SK-N-SH treated with all-trans-retinoic acid at 6 μM for 48 hours (cell line): ENCODE measurements at regions not wholly inside any gene's neighbourhood (a gene's known extent, or its start where the extent isn't known, plus 50 kb on each side); places are given as distances from the start of the nearest gene placed in this dataset.

Experiments used
- ATAC-seq: fragments of 200-7000 bp; cut with Tn5 transposase; 3 replicates; pipeline ENCODE4 v1.9.1; 2020; ENCODE audit warnings: mild to moderate bottlenecking, moderate library complexity
- ARNTL ChIP-seq: fragments of 450-650 bp; formaldehyde crosslinking; IDR thresholded peaks from 2 replicates; pipeline ENCODE4 v1.5.0; 2020; ENCODE audit warnings: low read depth, mild to moderate bottlenecking, moderate library complexity, borderline replicate concordance
- BACH2 ChIP-seq: fragments of 250-450 bp; sonication (Bioruptor Pico); IDR thresholded peaks from 2 replicates; pipeline ENCODE4 v1.9.0; 2021; ENCODE audit warnings: mild to moderate bottlenecking, borderline replicate concordance
- CSDC2 ChIP-seq: fragments of 250-450 bp; sonication (Bioruptor Pico); IDR thresholded peaks from 2 replicates; pipeline ENCODE4 v1.5.0; 2020; ENCODE audit warnings: mild to moderate bottlenecking, moderate library complexity
- ESRRG ChIP-seq: fragments of 250-450 bp; sonication (Bioruptor Pico); IDR thresholded peaks from 2 replicates; pipeline ENCODE4 v1.6.1; 2021; ENCODE audit warnings: mild to moderate bottlenecking
- GLIS3 ChIP-seq: fragments of 250-450 bp; sonication (Bioruptor Pico); IDR thresholded peaks from 2 replicates; pipeline ENCODE4 v1.5.0; 2020; ENCODE audit warnings: mild to moderate bottlenecking, moderate library complexity
- ISL1 ChIP-seq: fragments of 250-450 bp; sonication (Bioruptor Pico); IDR thresholded peaks from 2 replicates; pipeline ENCODE4 v2.1.2; 2022; ENCODE audit warnings: mild to moderate bottlenecking, moderate library complexity
- OSR1 ChIP-seq: fragments of 250-450 bp; sonication (Bioruptor Pico); IDR thresholded peaks from 2 replicates; pipeline ENCODE4 v1.8.0; 2022; ENCODE audit warnings: moderate library complexity, mild to moderate bottlenecking, inconsistent platforms
- PATZ1 ChIP-seq: fragments of 250-450 bp; sonication (Bioruptor Pico); IDR thresholded peaks from 2 replicates; pipeline ENCODE4 v1.8.0; 2020; ENCODE audit warnings: mild to moderate bottlenecking, moderate library complexity, borderline replicate concordance
- POU6F1 ChIP-seq: fragments of 250-450 bp; sonication (Bioruptor Pico); IDR thresholded peaks from 2 replicates; pipeline ENCODE4 v1.8.0; 2021; ENCODE audit warnings: low read depth, mild to moderate bottlenecking, moderate library complexity, borderline replicate concordance
- PPARA ChIP-seq: fragments of 250-450 bp; sonication (Bioruptor Pico); IDR thresholded peaks from 2 replicates; pipeline ENCODE4 v1.5.0; 2020; ENCODE audit warnings: mild to moderate bottlenecking, borderline replicate concordance
- RARB ChIP-seq: fragments of 250-450 bp; sonication (Bioruptor Pico); IDR thresholded peaks from 2 replicates; pipeline ENCODE4 v1.8.0; 2021; ENCODE audit warnings: mild to moderate bottlenecking, moderate library complexity
- SNAI2 ChIP-seq: fragments of 250-450 bp; sonication (Bioruptor Pico); IDR thresholded peaks from 2 replicates; pipeline ENCODE4 v1.5.0; 2020; ENCODE audit warnings: mild to moderate bottlenecking, moderate library complexity
- TCF4 ChIP-seq: fragments of 250-450 bp; sonication (Bioruptor Pico); IDR thresholded peaks from 2 replicates; pipeline ENCODE4 v1.8.0; 2021; ENCODE audit warnings: mild to moderate bottlenecking, moderate library complexity, borderline replicate concordance
- TOX ChIP-seq: fragments of 250-450 bp; sonication (Bioruptor Pico); IDR thresholded peaks from 2 replicates; pipeline ENCODE4 v1.8.0; 2021; ENCODE audit warnings: mild to moderate bottlenecking, moderate library complexity, borderline replicate concordance
- ZC3H10 ChIP-seq: fragments of 250-450 bp; sonication (Bioruptor Pico); IDR thresholded peaks from 2 replicates; pipeline ENCODE4 v1.5.1; 2021; ENCODE audit warnings: mild to moderate bottlenecking, moderate library complexity
- ZFP3 ChIP-seq: fragments of 250-450 bp; sonication (Bioruptor Pico); IDR thresholded peaks from 2 replicates; pipeline ENCODE4 v1.5.0; 2020; ENCODE audit warnings: mild to moderate bottlenecking, moderate library complexity
- ZFP30 ChIP-seq: fragments of 450-650 bp; formaldehyde crosslinking; IDR thresholded peaks from 2 replicates; pipeline ENCODE4 v1.5.0; 2022; ENCODE audit warnings: mild to moderate bottlenecking, moderate library complexity
- ZNF565 ChIP-seq: fragments of 450-650 bp; formaldehyde crosslinking; conservative IDR thresholded peaks from 2 replicates; pipeline ENCODE4 v1.5.0; 2020; ENCODE audit warnings: low read depth, mild to moderate bottlenecking, moderate library complexity
- ZNF70 ChIP-seq: fragments of 450-650 bp; formaldehyde crosslinking; IDR thresholded peaks from 2 replicates; pipeline ENCODE4 v1.5.0; 2020; ENCODE audit warnings: mild to moderate bottlenecking, moderate library complexity
- TF ChIP-seq, protein P1 (sequence below): fragments of 250-450 bp; sonication (Bioruptor Pico); IDR thresholded peaks from 2 replicates; pipeline ENCODE4 v1.5.1; 2021; ENCODE audit warnings: mild to moderate bottlenecking, moderate library complexity
- TF ChIP-seq, protein P2 (sequence below): fragments of 250-450 bp; sonication (Bioruptor Pico); IDR thresholded peaks from 2 replicates; pipeline ENCODE4 v1.5.0; 2020; ENCODE audit warnings: mild to moderate bottlenecking, moderate library complexity
- TF ChIP-seq, protein P3 (sequence below): fragments of 250-450 bp; sonication (Bioruptor Pico); IDR thresholded peaks from 2 replicates; pipeline ENCODE4 v1.5.1; 2020; ENCODE audit warnings: low read depth, mild to moderate bottlenecking, moderate library complexity

GRCh38 chr12:86526060-86526595 lies 269.9 kb upstream of the MGAT4C start (continued):
- no peak for TF ChIP-seq SNAI2 (CRISPR knock-in tag)

- no peak for ATAC-seq
- no peak for TF ChIP-seq OSR1 (CRISPR knock-in tag)
- TF ChIP-seq, protein P1, sequence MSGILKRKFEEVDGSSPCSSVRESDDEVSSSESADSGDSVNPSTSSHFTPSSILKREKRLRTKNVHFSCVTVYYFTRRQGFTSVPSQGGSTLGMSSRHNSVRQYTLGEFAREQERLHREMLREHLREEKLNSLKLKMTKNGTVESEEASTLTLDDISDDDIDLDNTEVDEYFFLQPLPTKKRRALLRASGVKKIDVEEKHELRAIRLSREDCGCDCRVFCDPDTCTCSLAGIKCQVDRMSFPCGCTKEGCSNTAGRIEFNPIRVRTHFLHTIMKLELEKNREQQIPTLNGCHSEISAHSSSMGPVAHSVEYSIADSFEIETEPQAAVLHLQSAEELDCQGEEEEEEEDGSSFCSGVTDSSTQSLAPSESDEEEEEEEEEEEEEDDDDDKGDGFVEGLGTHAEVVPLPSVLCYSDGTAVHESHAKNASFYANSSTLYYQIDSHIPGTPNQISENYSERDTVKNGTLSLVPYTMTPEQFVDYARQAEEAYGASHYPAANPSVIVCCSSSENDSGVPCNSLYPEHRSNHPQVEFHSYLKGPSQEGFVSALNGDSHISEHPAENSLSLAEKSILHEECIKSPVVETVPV (CRISPR knock-in tag): no peak
- no peak for TF ChIP-seq ZNF565 (CRISPR knock-in tag)
- TF ChIP-seq PPARA (CRISPR knock-in tag): no peak
- TF ChIP-seq TCF4 (CRISPR knock-in tag): no peak
- no peak for TF ChIP-seq ARNTL (CRISPR knock-in tag)
- no peak for TF ChIP-seq CSDC2 (CRISPR knock-in tag)
- no peak for TF ChIP-seq POU6F1 (CRISPR knock-in tag)
Measured at GRCh38 chr12:86523844-86524243, 267.7 kb upstream of the MGAT4C start.

DNA sequence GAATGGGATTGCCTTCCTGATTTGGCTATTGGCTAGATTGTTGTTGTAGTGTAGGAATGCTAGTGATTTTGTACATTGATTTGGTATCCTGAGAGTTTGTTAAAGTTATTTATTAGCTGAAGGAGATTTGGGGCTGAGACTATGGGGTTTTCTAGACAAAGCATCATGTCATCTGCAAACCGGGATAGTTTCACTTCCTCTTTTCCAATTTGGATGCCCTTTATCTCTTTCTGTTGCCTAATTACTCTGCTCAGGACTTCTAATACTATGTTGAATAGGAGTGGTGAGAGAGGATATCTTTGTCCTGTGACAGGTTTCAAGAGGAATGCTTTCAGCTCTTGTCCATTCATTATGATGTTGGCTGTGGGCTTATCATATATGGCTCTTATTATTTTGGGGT lies 265.7 kb upstream of the MGAT4C start:
- ATAC-seq: no peak
- TF ChIP-seq RARB (CRISPR knock-in tag) (no peak), POU6F1 (CRISPR knock-in tag) (no peak), ZC3H10 (CRISPR knock-in tag) (no peak), PPARA (CRISPR knock-in tag) (no peak), TOX (CRISPR knock-in tag) (no peak), GLIS3 (CRISPR knock-in tag) (no peak), ZFP30 (CRISPR knock-in tag) (no peak), BACH2 (no peak), OSR1 (CRISPR knock-in tag) (no peak), ZNF565 (CRISPR knock-in tag) (no peak), PATZ1 (CRISPR knock-in tag) (no peak), ZNF70 (CRISPR knock-in tag) (no peak), SNAI2 (CRISPR knock-in tag) (no peak), ESRRG (no peak), ISL1 (CRISPR knock-in tag) (no peak), CSDC2 (CRISPR knock-in tag) (no peak), ZFP3 (CRISPR knock-in tag) (no peak)
- TF ChIP-seq, protein P2, sequence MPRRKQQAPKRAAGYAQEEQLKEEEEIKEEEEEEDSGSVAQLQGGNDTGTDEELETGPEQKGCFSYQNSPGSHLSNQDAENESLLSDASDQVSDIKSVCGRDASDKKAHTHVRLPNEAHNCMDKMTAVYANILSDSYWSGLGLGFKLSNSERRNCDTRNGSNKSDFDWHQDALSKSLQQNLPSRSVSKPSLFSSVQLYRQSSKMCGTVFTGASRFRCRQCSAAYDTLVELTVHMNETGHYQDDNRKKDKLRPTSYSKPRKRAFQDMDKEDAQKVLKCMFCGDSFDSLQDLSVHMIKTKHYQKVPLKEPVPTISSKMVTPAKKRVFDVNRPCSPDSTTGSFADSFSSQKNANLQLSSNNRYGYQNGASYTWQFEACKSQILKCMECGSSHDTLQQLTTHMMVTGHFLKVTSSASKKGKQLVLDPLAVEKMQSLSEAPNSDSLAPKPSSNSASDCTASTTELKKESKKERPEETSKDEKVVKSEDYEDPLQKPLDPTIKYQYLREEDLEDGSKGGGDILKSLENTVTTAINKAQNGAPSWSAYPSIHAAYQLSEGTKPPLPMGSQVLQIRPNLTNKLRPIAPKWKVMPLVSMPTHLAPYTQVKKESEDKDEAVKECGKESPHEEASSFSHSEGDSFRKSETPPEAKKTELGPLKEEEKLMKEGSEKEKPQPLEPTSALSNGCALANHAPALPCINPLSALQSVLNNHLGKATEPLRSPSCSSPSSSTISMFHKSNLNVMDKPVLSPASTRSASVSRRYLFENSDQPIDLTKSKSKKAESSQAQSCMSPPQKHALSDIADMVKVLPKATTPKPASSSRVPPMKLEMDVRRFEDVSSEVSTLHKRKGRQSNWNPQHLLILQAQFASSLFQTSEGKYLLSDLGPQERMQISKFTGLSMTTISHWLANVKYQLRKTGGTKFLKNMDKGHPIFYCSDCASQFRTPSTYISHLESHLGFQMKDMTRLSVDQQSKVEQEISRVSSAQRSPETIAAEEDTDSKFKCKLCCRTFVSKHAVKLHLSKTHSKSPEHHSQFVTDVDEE (CRISPR knock-in tag): no peak
- TF ChIP-seq, protein P3, sequence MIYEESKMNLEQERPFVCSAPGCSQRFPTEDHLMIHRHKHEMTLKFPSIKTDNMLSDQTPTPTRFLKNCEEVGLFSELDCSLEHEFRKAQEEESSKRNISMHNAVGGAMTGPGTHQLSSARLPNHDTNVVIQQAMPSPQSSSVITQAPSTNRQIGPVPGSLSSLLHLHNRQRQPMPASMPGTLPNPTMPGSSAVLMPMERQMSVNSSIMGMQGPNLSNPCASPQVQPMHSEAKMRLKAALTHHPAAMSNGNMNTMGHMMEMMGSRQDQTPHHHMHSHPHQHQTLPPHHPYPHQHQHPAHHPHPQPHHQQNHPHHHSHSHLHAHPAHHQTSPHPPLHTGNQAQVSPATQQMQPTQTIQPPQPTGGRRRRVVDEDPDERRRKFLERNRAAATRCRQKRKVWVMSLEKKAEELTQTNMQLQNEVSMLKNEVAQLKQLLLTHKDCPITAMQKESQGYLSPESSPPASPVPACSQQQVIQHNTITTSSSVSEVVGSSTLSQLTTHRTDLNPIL (CRISPR knock-in tag): no peak
- TF ChIP-seq, protein P1 (CRISPR knock-in tag): no peak
